IPS DF 4.7 (cell line): ENCODE measurements at regions not wholly inside any gene's neighbourhood (a gene's known extent, or its start where the extent isn't known, plus 50 kb on each side); places are given as distances from the start of the nearest gene placed in this dataset.
"Not testable (repeated sequence)": the region's sequence is repeated elsewhere in the genome, so short reads cannot be mapped to it uniquely, and the experiment has no call there.

Experiments
- DNase-seq: peaks from one replicate; pipeline ENCODE4 v3.0.0-alpha.2; 2013; ENCODE audit warnings: low spot score; ENCODE audit errors: extremely low read depth

DNA sequence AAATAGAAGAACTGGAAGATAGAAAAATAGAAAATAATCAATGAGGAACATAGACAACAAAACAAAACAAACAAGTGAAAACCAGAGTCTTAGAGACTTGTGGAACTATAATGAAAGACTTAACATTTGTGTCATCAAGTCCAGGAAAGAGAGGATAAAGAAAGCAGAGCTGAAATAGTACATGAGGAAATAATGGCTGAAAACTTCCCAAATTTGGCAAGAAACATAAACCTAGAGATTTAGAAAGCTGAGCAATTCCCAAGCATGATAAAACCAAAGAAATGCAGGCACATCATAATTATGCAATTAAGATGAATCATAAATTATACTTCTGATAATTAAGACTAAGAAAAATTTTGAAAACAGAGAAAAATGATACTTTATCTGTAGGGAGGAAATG, 614.5 kb downstream of the ETS1 start:
- no peak for DNase-seq

DNA sequence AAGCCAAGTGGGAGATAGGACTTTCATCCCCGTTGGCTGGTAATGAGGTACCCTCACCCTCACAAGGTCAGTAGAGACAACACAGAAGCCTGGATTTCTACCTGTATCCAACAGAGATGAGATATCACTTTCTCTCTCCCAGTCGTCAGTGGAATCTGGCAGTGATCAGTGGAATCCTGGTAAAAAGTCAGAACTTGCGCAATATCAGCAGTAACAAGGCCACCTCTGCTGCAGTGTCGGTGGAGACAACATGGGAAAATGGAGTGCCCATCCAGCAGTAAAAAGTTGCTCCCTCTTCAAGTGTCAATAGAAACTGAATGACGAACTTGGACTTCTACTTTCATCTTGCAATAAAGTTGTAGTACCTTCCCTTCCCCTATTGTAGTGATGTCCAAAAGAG, 615.9 kb downstream of the ETS1 start:
- DNase-seq, result no peak

DNA sequence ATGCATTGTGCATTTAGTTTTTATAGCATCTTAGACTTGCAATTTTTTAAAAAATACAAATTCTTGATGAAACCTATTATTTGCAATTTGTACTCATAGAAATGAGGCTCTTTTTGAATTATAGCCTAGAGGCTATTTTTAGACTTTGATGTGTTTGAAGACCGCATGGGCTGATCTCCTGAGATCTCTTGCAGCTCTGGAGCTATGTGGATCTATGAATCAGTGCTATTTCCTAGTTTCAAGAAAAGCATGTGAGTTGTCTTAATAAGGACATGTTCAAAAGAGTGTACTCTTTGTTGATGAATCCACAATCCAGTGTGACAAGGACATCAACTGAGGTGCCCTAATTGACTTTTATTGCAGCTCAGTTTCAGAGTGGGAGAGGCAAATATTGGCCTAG, 620.5 kb downstream of the ETS1 start:
- DNase-seq, result no peak

DNA sequence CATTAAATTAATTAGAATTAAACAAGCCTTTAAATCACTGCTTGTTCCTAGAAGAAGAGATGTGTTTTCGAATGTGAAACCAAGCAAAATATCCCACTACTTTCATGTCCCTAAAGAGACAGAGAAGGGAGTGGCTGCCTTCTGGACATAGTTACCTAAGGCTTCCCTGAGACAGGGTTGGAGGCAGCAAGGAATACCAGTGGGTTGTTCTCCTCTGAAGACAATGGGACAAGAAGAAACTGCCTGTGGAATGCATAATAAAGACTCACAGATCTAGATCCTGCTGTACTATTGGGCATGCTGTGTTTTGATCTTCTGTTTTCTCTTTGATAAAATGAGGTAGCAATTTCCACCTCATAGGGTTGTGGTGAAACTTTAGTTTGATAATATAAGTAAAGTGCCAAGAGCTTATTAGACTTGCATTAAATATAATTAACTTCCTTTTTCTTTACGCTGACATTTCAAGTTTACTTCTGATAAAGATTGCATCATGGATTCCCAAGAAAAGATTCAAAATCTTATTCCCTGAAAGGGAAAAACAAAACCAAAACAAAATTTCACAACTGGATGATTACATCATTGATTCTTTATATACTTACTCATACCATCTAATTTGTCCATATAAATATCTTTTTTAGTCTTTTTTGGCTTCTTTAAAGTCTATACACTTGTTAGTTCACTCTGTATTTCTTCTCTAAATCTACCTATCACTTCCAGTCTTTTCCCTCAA, 621.3 kb downstream of the ETS1 start:
- DNase-seq, result no peak

DNA sequence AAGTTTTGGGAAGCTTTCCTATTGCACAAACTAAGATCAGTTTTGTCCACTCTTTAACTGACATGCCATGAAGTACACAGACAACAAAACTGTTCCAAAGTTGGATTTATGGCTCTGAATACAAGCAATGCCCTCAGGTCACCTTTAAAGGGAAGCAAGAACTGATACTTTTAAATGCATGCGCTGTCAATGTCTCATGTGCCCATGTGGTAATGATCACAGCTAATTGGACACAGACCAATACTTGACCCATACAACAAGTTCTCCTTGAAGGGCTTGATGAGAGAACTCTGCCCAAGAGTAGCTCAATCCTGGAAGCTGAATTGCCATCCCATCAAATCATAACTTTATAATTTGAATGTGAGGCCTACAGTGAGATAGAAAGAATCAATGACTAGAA, 624.9 kb downstream of the ETS1 start:
- DNase-seq, result no peak

DNA sequence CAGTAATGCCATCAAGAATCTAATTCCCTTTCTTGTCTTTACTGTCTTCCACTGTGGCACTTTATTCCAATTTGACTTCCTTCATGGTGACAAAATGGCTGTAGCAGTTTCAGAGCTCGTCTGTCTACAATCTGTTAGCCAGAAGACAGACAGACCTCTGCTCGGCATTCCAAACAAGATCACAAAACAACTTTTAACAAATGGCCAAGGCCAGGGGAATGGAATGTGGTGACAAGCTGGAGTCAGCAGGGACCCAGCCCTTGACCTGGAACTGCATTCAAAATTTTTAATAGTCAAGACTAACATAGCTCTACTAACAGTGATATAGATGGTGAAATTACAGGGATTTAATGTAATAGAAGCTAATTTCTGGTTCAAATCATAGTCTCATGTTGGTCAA, 637.2 kb downstream of the ETS1 start:
- no peak for DNase-seq

DNA sequence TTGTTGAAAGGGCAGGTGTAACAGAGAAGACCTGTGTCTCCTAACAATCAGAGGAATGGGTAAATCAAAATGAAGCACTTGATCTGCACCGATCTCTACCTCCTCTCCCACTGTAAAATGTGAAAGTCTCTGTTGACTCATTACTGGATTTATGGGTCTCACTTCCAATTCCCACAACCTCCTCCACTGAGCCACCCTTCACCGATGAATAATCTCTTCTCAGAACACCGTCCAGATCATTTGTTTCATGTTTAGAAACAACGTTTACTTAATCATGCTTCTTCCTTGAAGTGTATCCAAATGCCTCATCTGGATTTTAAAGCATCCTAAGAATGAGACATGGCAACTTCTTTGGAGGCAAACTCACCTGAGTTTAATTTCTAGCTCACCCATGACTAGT, 643.6 kb downstream of the ETS1 start:
- DNase-seq, result no peak

DNA sequence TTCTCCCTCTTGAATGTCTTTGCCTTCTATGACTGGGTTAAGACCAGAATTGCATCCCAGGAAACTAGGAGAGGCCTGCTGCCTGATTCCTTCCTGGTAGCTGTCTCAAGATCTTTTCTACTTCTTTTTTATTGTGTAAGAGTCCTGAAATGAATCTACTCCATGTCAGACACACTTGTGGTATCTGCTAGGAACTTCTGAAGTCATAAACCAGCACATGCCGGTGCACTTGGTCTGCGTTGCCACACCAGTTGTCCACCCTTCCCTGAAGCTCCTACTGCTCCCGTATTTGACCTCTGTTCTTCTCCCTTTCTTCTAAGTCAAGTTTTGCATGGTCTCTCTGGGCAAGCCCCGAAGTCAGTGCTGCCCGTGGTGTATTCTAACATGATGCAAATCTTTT, 644.2 kb downstream of the ETS1 start:
- DNase-seq, result no peak

DNA sequence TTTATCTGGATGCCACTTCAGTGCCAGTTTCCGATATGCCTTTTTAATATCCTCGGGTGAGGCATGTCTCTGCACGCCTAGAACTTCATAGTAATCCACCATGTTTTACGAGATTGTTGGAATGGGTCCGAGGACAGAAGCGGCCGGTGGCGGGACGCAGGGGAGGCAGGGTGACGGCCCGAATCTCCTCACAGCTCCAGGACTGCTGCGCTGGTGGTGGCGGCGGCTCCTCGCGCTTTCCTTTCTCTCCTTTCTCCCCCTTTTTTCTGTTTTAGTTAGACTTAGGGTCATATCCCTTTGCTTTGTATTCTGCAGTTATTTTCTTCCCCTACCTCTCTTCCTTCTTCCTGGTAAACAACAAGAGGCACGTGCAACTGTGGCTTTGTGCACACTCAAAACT, 645.8 kb downstream of the ETS1 start:
- not testable (repeated sequence) for DNase-seq

DNA sequence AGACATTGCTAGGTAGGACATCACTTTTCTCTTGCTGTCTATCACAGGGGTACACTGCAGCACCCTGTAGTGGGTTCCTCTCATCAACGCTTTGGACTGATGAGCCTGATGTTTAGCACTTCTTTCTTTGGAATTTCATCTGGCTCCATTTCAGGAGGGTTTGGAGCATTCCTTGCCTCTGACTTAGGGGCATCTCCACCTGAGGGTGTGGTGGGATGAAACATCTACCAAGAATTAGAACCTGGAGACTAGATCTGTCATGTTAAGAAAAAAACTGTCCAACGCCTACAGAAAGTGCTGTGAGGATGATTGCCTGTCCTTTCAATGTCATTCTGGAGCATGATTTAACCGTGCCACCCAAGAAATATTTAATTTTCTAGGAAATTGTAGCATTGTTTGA, 648.4 kb downstream of the ETS1 start:
- DNase-seq, result no peak

DNA sequence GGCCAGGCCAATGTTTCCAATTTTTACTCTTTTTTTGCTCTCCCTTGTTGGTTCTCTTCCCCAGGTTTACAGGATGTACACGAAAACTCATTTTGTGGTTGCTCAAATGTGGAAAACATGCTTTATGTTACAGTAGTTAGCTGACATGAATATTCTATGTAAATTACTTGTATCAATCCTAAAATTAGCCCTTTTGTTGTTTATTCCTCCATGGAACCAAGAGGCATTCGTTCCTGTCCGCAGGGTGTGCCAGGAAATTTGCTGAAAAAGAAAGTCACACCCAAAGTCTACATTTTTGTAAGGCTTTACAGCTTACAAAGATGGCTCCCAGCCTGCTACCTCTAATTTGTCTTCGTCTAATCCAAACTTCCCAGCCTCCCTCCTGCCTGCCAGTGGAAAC, 652.3 kb downstream of the ETS1 start:
- DNase-seq, result no peak

DNA sequence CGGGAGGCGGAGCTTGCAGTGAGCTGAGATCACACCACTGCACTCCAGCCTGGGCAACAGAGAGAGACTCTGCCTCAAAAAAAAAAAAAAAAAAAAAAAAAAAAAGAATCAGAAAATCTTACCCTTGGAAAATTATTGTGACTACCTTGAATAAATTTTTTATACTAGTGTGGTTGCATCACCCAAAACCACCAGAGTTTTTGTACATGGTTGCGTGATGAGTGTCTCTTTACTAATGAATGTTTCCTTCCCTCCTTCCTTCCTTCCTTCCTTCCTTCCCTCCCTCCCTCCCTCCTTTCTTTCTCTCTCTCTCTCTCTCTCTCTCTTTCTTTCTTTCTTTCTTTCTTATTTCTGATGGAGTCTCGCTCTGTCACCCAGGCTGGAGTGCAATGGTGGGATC, 653.4 kb downstream of the ETS1 start:
- not testable (repeated sequence) for DNase-seq

DNA sequence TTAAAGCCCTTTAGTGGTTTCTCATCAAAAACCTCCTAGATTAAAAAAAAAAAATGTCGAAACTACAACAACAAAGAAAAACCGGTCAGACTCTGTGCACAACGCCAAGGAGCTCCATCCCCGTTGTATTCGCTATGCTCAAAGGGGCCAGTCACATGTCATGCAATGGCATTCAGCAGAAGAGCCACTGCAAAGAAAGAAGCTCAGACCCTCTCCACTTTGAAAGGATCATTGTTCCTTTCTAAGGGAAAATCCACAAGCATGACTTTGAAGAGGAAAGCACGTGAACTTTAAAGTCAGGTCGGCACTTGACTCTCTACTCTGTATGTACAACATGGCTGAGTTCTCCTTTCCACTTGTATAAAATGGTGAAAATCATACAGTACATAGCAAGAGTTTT, 655.6 kb downstream of the ETS1 start:
- no peak for DNase-seq

DNA sequence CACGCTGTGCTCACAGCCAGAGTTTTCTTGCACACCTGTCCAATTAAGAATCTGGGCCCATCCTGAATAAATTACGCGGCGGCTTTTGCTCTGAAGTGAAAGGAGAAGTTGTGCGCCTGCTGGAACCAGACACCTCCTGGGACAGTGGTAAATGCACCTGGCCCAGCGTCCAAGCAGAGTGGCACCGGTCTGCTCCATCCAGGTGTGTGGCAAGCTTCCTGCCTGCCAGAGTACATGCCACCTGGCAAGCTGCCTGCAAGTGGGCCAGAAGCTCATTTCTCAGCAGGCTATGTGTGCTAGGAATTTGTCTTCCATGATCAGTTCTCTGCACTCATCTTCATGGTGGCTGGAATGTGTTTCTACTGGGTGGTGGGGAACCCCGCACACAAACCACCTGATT, 660.6 kb downstream of the ETS1 start:
- no peak for DNase-seq

DNA sequence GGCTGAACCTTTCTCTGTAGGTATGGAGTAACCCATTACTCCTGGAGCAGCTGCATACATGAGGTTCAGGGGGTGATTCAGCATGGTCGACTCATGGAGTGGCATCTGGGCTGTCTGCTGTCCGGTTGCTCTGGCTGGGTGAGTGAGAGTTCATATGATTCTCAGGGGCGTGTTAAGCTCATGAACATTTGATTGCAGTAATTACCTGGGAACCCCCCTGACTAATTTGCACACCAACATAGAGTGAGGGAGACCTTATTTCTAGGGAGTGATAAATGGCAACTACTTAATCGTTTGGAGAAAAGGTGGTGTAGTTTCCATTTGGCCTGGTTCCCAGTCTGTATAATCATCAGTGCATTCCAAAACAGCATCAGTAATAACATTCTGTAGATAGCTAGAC, 661.9 kb downstream of the ETS1 start:
- no peak for DNase-seq

DNA sequence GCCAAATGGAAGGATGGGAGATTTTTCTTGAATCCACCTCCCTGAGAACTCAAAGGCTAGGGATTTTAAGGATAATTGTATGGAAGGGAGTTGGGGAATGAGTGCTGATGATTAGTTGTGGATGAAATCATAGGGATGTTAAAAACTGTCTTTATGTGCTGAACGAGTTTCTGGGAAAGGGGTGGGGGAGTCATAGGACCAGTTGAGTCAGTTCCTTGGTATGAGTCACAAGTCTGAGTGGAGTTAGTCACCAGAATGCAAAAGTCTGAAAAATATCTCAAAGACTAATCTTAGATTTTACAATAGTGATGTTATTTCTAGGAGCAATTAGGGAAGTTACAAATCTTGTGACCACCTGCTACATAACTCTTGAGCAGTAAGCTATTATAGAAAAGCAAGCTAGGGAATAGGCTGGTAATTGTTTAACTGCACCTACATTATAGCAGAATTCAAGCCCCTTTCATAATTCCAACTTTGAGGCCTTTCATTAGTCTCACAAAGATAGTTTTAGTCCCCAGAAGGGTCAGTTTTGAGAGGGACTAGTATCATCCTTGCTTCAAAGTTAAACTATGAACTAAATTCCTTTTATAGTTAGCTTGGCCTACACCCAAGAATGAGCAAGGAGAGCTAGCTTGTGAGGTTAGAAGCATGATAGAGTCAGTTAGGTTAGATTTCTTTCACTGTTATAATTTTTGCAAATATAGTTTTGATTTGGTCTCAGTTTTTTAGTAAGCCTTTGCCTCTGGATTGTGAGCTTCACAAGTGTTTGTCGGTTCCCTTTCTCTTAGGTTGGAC, 668.0 kb downstream of the ETS1 start:
- DNase-seq, result no peak

DNA sequence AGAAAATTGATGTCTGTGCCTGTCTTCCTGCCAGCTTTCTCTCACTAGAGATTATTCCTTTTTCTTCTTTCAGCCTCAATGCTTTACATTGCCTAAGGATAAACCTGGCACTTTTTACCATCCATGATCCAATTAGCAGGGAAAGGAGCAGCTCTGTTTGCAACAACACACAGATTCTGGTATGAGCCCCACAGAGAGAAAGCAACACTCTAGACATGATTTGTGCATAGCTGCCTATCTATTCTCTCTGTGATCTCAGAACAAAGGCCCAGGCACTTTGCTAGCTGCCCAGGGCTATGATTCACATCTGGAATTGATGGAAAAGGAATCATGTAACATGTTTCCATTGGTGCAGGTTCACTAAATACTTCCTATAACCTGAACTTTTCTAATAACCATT, 685.0 kb downstream of the ETS1 start:
- DNase-seq, result no peak

DNA sequence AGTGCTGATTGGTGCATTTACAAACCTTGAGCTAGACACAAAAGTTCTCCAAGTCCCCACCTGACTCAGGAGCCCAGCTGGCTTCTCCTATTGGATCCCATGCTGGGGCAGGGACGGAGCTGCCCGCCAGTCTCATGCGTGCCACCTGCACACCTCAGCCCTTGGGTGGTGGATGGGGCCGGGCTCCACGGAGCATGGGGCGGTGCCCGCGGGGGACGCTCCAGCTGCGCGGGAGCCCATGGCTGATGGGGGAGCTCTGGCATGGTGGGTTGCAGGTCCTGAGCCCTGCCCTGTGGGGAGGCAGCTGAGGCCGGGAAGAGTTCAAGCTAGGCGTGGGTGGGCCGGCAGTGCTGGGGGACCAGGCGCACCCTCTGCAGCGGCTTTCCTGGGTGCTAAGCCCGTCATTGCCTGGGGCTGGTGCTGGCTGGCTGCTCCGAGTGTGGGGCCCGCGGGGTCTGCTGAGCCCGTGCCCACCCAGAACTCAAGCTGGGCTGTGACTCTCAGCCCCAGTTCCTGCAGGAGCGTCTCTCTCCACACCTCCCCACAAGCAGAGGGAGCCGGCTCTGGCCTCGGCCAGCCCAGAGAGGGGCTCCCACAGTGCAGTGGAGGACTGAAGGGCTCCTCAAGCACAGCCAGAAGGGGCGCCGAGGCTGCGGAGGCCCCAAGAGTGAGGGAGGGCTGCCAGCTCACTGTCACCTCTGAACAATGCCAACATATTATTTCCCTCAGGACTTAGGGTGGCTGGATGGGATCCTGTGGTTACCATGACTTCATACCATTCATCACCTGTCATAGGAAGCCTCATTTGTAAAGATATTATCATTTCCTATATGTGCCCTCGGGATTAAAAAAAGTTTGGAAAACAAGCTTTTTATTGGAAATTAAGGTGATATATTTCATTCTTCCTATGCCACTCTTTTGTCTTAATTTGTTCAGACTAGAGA, 688.7 kb downstream of the ETS1 start:
- no peak for DNase-seq

DNA sequence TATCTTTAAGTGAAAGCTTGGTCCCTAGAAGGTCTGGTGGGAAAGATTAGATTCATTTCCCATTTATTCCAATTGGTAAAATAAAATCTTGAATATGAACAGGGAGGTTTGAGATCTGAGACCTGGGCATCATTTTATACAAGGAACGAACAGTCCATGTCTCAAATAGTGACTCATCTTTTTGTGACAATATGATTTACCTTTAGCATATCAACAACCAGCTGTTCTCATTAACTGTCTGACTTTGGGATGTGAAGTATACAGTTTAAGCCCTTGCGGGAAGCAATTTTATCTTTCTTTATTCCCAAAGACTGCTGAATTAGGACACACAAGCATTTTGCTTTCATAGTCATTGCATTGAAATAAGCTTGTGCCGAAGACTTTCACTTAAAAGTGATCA, 691.6 kb downstream of the ETS1 start:
- no peak for DNase-seq

DNA sequence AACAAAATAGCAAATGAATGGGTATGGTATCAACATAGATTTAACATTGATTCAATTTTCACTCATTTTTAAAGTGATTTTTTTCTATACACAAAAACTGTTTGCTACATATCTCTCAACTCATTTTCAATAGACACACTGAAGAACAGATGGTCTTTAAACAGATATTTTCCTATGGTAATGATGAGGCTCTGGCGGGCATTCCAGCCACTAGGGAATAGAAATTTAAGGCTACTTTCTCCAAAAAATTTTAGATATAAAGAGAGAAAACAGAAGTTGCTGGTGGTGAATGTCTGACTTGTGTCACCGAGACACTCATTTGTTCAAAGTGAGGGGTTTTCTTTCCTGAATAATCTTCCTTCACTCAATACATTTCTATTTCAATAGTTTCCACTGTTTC, 693.0 kb downstream of the ETS1 start:
- no peak for DNase-seq

DNA sequence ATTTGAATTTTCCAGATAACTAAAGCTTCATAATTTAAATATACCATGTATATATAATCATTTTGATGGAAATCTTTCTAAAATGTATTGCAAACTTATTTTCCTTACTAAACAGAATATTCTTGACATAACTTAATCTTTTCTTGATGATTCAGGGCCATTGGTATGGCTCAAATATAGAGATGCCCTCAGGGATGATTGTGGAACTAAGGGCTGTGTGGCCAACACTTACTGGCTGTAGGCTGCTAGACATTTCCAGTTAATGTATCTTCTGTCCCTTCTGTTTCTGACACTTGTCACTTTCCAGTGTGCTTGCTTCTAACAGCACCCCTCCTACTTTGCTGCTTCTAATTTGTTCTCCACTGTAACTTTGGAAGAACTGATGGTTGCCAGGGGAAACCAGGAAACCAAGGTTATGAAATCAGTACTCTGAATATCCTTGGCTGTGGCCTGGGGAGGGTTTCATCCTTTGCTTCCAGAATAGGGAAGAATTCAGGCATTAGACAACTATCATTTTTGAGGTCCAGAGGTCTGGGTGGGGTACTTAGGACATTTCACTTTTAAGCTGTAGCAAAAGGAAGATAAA, 697.2 kb downstream of the ETS1 start:
- no peak for DNase-seq

DNA sequence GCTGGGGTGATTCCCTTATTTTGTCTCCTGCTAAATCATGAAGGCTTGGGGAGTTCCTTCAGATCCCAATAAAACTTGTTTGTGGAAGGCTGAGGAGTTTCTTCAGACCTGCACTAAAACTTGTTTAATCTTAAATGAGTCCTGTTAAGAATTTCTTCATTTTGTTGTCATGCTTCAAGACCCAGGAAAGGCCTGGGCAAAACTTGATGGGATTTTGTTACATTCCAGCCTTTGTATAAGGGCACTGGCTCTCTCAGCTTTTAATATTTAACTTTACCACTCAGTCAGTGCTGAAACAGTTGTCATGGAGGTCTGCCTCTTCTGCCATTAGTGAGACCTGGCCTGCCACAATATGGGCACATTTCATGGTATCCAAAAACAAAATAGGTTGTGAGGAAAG, 699.0 kb downstream of the ETS1 start:
- DNase-seq, result no peak
